OCI-LY7 (cell line): ENCODE measurements at regions not wholly inside any gene's neighbourhood (a gene's known extent, or its start where the extent isn't known, plus 50 kb on each side); places are given as distances from the start of the nearest gene placed in this dataset.

Experiments used
- BruUV-seq: library from RNA; stranded (reverse); fragments of 400-500 nt; replicated peaks from 2 replicates; lab custom pipeline; 2021; lab: Mats Ljungman, UMichigan
- CTCF ChIA-PET: fragments of 300-600 bp; sonication (Branson Sonifier 250); formaldehyde crosslinking; loops from one replicate; lab custom pipeline; 2022; ENCODE audit warnings: antibody characterized with exemption; ENCODE audit not compliant: unreplicated experiment; lab: Charles Lee
- POLR2A ChIA-PET: fragments of 300-600 bp; sonication (Branson Sonifier 250); formaldehyde crosslinking; loops from one replicate; lab custom pipeline; 2022; ENCODE audit warnings: antibody characterized with exemption; lab: Charles Lee
- DNase-seq: peaks from one replicate; pipeline ENCODE4 v3.0.0-alpha.2; 2015; ENCODE audit warnings: low spot score
- H2AFZ ChIP-seq: fragments of 200-600 bp; sonication (generic), shearing (Covaris generic); 2 replicates; pipeline ENCODE4 v1.6.1; 2014; ENCODE audit warnings: mild to moderate bottlenecking, antibody characterized with exemption, low read length, moderate library complexity
- H3K27ac ChIP-seq: fragments of 200-600 bp; sonication (generic); 2 replicates; pipeline ENCODE4 v1.5.1; 2014; ENCODE audit warnings: mixed run types, low read depth, mild to moderate bottlenecking, moderate library complexity, low read length, inconsistent platforms; ENCODE audit not compliant: poor library complexity, severe bottlenecking
- H3K36me3 ChIP-seq: fragments of 200-600 bp; sonication (generic); 2 replicates; pipeline ENCODE4 v1.6.1; 2014; ENCODE audit warnings: mild to moderate bottlenecking, antibody characterized with exemption, low read length, moderate library complexity, mixed read lengths; ENCODE audit not compliant: insufficient read depth
- H3K4me1 ChIP-seq: fragments of 200-600 bp; sonication (generic); 2 replicates; pipeline ENCODE4 v1.5.1; 2014; ENCODE audit warnings: mild to moderate bottlenecking, low read length; ENCODE audit not compliant: insufficient read depth, poor library complexity, severe bottlenecking
- H3K4me2 ChIP-seq: fragments of 200-600 bp; sonication (generic); 2 replicates; pipeline ENCODE4 v1.6.1; 2014; ENCODE audit warnings: mild to moderate bottlenecking, low read length
- H3K4me3 ChIP-seq: fragments of 200-600 bp; sonication (generic); 2 replicates; pipeline ENCODE4 v1.5.1; 2014; ENCODE audit warnings: mild to moderate bottlenecking, low read depth, low read length; ENCODE audit not compliant: poor library complexity, severe bottlenecking
- H3K79me2 ChIP-seq: fragments of 200-600 bp; sonication (generic); 2 replicates; pipeline ENCODE4 v1.6.1; 2016; ENCODE audit warnings: low read depth, mild to moderate bottlenecking, low read length, moderate library complexity, mixed read lengths; ENCODE audit not compliant: insufficient read depth
- H3K9me2 ChIP-seq: fragments of 200-600 bp; sonication (generic); 2 replicates; pipeline ENCODE4 v1.6.1; 2016; ENCODE audit warnings: mild to moderate bottlenecking, low read length, mixed read lengths; ENCODE audit not compliant: insufficient read depth
- H3K9me3 ChIP-seq: fragments of 200-600 bp; sonication (generic); 2 replicates; pipeline ENCODE4 v1.6.1; 2014; ENCODE audit warnings: mild to moderate bottlenecking, mixed run types, low read length, mixed read lengths
- H4K20me1 ChIP-seq: fragments of 200-600 bp; sonication (generic); 2 replicates; pipeline ENCODE4 v1.6.1; 2014; ENCODE audit warnings: mild to moderate bottlenecking, antibody characterized with exemption, low read length, moderate library complexity, mixed read lengths; ENCODE audit not compliant: insufficient read depth
- CTCF ChIP-seq: fragments of 200-600 bp; sonication (generic); conservative IDR thresholded peaks from 2 replicates; pipeline ENCODE4 v1.5.1; 2014; ENCODE audit warnings: mild to moderate bottlenecking, antibody characterized with exemption, low read length, moderate library complexity, mixed read lengths
- EZH2phosphoT487 ChIP-seq: fragments of 200-600 bp; sonication (generic); IDR thresholded peaks from 2 replicates; pipeline ENCODE4 v1.6.1; 2018; ENCODE audit warnings: low read depth, borderline replicate concordance, mild to moderate bottlenecking, mixed run types, antibody characterized with exemption, low read length, moderate library complexity, mixed read lengths
- intact Hi-C: fragments of 100-400 bp; cut with micrococcal nuclease; formaldehyde crosslinking; loops from one replicate; pipeline ENCODE4 v1.10.0; 2022; ENCODE audit not compliant: unreplicated experiment

- H3K9me3 ChIP-seq = no peaks in the 10 kb centered on the region
- DNase-seq = no peak
- no peak overlapping the region for H2AFZ ChIP-seq
- no peak overlapping the region for H3K27ac ChIP-seq
- BruUV-seq = no TSS peak
- H3K4me3 ChIP-seq = no peak overlapping the region
- intact Hi-C loops = no loop called here
- H3K4me2 ChIP-seq = no peak overlapping the region
- H3K79me2 ChIP-seq = no peaks in the 10 kb centered on the region
- ChIA-PET CTCF (no interaction called here), POLR2A (no interaction called here)
- H4K20me1 ChIP-seq = no peaks in the 10 kb centered on the region
- TF ChIP-seq CTCF (no peak), EZH2phosphoT487 (no peak)
- H3K9me2 ChIP-seq = no peaks in the 10 kb centered on the region
- no peaks in the 10 kb centered on the region for H3K36me3 ChIP-seq
- no peaks in the 10 kb centered on the region for H3K4me1 ChIP-seq
These were observed 243.3 kb upstream of the CELF2 start for GRCh38 chr10:10774416-10774815.

GRCh38 chr10:10776363-10776762, 241.3 kb upstream of the CELF2 start:
- TF ChIP-seq EZH2phosphoT487 = no peak
- no peak for TF ChIP-seq CTCF
- H3K36me3 ChIP-seq = no peaks in the 10 kb centered on the region
- no peaks in the 10 kb centered on the region for H3K9me2 ChIP-seq
- DNase-seq = no peak
- H3K9me3 ChIP-seq = no peaks in the 10 kb centered on the region
- no peaks in the 10 kb centered on the region for H3K79me2 ChIP-seq
- no TSS peak for BruUV-seq
- intact Hi-C loops = no loop called here
- H3K27ac ChIP-seq = no peak overlapping the region
- H3K4me1 ChIP-seq = no peaks in the 10 kb centered on the region
- no peak overlapping the region for H3K4me3 ChIP-seq
- ChIA-PET POLR2A (interaction anchor here (1.5 kb wide), 1 partner anchor 11 kb away, joined by 3 read pairs; no protein-coding TSS in a partner anchor), CTCF (no interaction called here)
- no peak overlapping the region for H2AFZ ChIP-seq
- H4K20me1 ChIP-seq = no peaks in the 10 kb centered on the region
- no peak overlapping the region for H3K4me2 ChIP-seq

GRCh38 chr10:10777279-10777678, 240.4 kb upstream of the CELF2 start:
- H3K9me2 ChIP-seq = no peaks in the 10 kb centered on the region
- no peaks in the 10 kb centered on the region for H3K36me3 ChIP-seq
- no peaks in the 10 kb centered on the region for H3K9me3 ChIP-seq
- H3K79me2 ChIP-seq = no peaks in the 10 kb centered on the region
- intact Hi-C loops = no loop called here
- H4K20me1 ChIP-seq = no peaks in the 10 kb centered on the region
- ChIA-PET CTCF (no interaction called here), POLR2A (no interaction called here)
- H3K4me2 ChIP-seq = no peak overlapping the region
- TF ChIP-seq EZH2phosphoT487 (no peak), CTCF (no peak)
- BruUV-seq = no TSS peak
- H3K27ac ChIP-seq = no peak overlapping the region
- H3K4me3 ChIP-seq = no peak overlapping the region
- no peak overlapping the region for H2AFZ ChIP-seq
- DNase-seq = no peak
- H3K4me1 ChIP-seq = no peaks in the 10 kb centered on the region
